A673 (cell line): ENCODE measurements at regions not wholly inside any gene's neighbourhood (a gene's known extent, or its start where the extent isn't known, plus 50 kb on each side); places are given as distances from the start of the nearest gene placed in this dataset.
A peak's percentile ranks its signal among the peaks of the same experiment; 100 is the strongest.

Source experiments
- BruUV-seq: library from RNA; stranded (reverse); fragments of 400-500 nt; replicated peaks from 2 replicates; lab custom pipeline; 2021; lab: Mats Ljungman, UMichigan
- CTCF ChIA-PET: fragments of 300-600 bp; sonication (Branson Sonifier 250); formaldehyde crosslinking; loops from one replicate; lab custom pipeline; 2022; ENCODE audit warnings: antibody characterized with exemption; lab: Charles Lee
- POLR2A ChIA-PET: fragments of 300-600 bp; sonication (Branson Sonifier 250); formaldehyde crosslinking; loops from one replicate; lab custom pipeline; 2022; ENCODE audit warnings: antibody characterized with exemption; ENCODE audit not compliant: low non-redundant PET; lab: Charles Lee
- DNase-seq: peaks from one replicate; pipeline ENCODE4 v3.0.0-alpha.2; 2015; ENCODE audit warnings: low spot score
- H3K27ac ChIP-seq: fragments of 200-600 bp; sonication (generic); 2 replicates; pipeline ENCODE4 v1.5.1; 2016; ENCODE audit warnings: mixed run types, low read depth, mild to moderate bottlenecking, mixed read lengths, antibody characterized with exemption, low read length; ENCODE audit not compliant: poor library complexity, severe bottlenecking
- H3K27me3 ChIP-seq: fragments of 200-600 bp; sonication (generic); replicated peaks from 2 replicates; pipeline ENCODE4 v1.6.1; 2017; ENCODE audit warnings: mixed run types, low read depth, mild to moderate bottlenecking, mixed read lengths, antibody characterized with exemption, low read length; ENCODE audit not compliant: insufficient read depth, poor library complexity
- H3K36me3 ChIP-seq: fragments of 200-600 bp; sonication (generic); 2 replicates; pipeline ENCODE4 v1.6.1; 2016; ENCODE audit warnings: mixed run types, mild to moderate bottlenecking, mixed read lengths, antibody characterized with exemption, low read length; ENCODE audit not compliant: insufficient read depth, poor library complexity, severe bottlenecking
- H3K4me1 ChIP-seq: fragments of 200-600 bp; sonication (generic); 2 replicates; pipeline ENCODE4 v1.6.1; 2017; ENCODE audit warnings: mixed run types, mild to moderate bottlenecking, mixed read lengths, antibody characterized with exemption, low read length; ENCODE audit not compliant: insufficient read depth, poor library complexity, severe bottlenecking
- H3K4me3 ChIP-seq: fragments of 200-600 bp; sonication (generic); 2 replicates; pipeline ENCODE4 v1.5.1; 2016; ENCODE audit warnings: low read depth, mixed run types, mild to moderate bottlenecking, mixed read lengths, low read length; ENCODE audit not compliant: poor library complexity, severe bottlenecking
- H3K9me3 ChIP-seq: fragments of 200-600 bp; sonication (generic); 2 replicates; pipeline ENCODE4 v1.6.1; 2016; ENCODE audit warnings: mixed run types, low read depth, mild to moderate bottlenecking, mixed read lengths, antibody characterized with exemption, low read length; ENCODE audit not compliant: poor library complexity, severe bottlenecking
- CTCF ChIP-seq: fragments of 300-800, 200-600 bp; sonication (generic); conservative IDR thresholded peaks from 2 replicates; pipeline ENCODE4 v1.5.1; 2017; ENCODE audit warnings: low read depth, mild to moderate bottlenecking, antibody characterized with exemption, low read length, moderate library complexity, mixed read lengths
- EZH2 ChIP-seq: fragments of 200-600 bp; sonication (generic); IDR thresholded peaks from 2 replicates; pipeline ENCODE4 v1.6.1; 2017; ENCODE audit warnings: borderline replicate concordance, low read depth, mild to moderate bottlenecking, mixed read lengths, antibody characterized with exemption, low read length; ENCODE audit not compliant: poor library complexity, severe bottlenecking
- intact Hi-C: fragments of 100-400 bp; cut with micrococcal nuclease; formaldehyde crosslinking; loops from one replicate; pipeline ENCODE4 v1.10.0; 2022; ENCODE audit not compliant: unreplicated experiment

DNA sequence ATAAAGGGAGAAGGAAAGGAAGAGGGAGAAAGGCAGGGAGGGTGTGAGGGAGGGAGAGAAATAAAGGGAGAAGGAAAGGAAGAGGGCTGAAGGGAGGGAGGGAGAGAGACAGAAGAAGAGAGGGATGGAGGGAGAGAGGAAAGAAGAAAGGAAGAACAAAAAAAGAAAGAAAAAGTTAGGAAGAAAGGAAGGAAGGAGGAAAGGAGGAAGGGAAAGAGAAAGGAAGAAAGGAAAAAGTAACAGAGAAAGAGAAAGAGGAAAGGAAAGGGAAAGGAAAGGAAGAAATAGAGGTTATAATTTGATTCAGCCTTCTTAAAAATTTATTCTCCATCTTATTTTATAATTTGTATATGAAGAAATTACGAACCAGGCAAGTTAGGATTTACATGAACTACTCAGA, 836.6 kb upstream of the C9orf72 start:
- Histone ChIP-seq H3K9me3 (no peaks in the 10 kb centered on the region), H3K4me3 (no peak overlapping the region), H3K27ac (no peak overlapping the region), H3K36me3 (no peaks in the 10 kb centered on the region), H3K4me1 (no peaks in the 10 kb centered on the region), H3K27me3 (no peaks in the 10 kb centered on the region)
- BruUV-seq: no TSS peak
- intact Hi-C loops: loop anchor here (10.0 kb wide), 1 partner anchor 55 kb away; no protein-coding TSS in a partner anchor
- TF ChIP-seq CTCF (no peak), EZH2 (no peak)
- DNase-seq: no peak
- ChIA-PET POLR2A (no interaction called here), CTCF (no interaction called here)

- Histone ChIP-seq H3K9me3 (no peaks in the 10 kb centered on the region), H3K4me1 (no peaks in the 10 kb centered on the region), H3K27ac (no peak overlapping the region), H3K36me3 (no peaks in the 10 kb centered on the region), H3K27me3 (no peaks in the 10 kb centered on the region), H3K4me3 (no peak overlapping the region)
- TF ChIP-seq EZH2: no peak
- TF ChIP-seq CTCF: no peak
- DNase-seq: peak; percentile 11
- no TSS peak for BruUV-seq
- ChIA-PET POLR2A (no interaction called here), CTCF (no interaction called here)
- intact Hi-C loops: no loop called here
Measured at GRCh38 chr9:28410411-28410810, 837.1 kb upstream of the C9orf72 start.

DNA sequence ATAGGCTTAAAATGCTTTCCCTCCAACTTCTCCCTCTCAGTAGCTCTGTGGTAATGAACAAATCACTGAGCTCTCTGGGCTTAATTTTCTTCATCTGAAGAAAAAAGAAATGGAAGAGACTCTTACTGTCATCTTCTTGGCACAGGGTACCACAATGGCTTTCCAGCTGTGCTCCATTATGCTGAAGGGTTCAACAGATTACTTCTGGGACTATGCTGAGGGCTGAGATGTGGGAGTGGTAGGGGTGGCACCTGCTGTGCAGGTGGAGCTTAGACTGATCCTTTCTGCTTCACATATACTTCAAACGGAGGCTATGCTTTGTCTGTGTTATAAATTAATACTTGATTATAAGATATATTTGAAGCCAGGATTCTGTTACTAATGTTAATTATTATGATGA, 840.2 kb upstream of the C9orf72 start:
- BruUV-seq: no TSS peak
- intact Hi-C loops: no loop called here
- TF ChIP-seq CTCF: no peak
- no peak for TF ChIP-seq EZH2
- no peak for DNase-seq
- H3K27me3 ChIP-seq: no peaks in the 10 kb centered on the region
- H3K4me1 ChIP-seq: no peaks in the 10 kb centered on the region
- ChIA-PET CTCF (no interaction called here), POLR2A (no interaction called here)
- no peaks in the 10 kb centered on the region for H3K9me3 ChIP-seq
- H3K27ac ChIP-seq: no peak overlapping the region
- H3K36me3 ChIP-seq: no peaks in the 10 kb centered on the region
- no peak overlapping the region for H3K4me3 ChIP-seq
